Stimulated activated naive B cell treated with anti-CD40 and anti-IgM and Interleukin-4, amounts not matched to agents 10 μg/mL and 1 μg/mL and 100 μg/mL, for 72 hours (primary cell): ENCODE measurements at regions not wholly inside any gene's neighbourhood (a gene's known extent, or its start where the extent isn't known, plus 50 kb on each side); places are given as distances from the start of the nearest gene placed in this dataset.
"Not testable (repeated sequence)": the region's sequence is repeated elsewhere in the genome, so short reads cannot be mapped to it uniquely, and the experiment has no call there.

Experiments
- ATAC-seq, 2 donors: fragments of 150-1000 bp; cut with Tn5 transposase; replicated peaks; 2 replicates each; pipeline ENCODE4 v1.10.0; 2021; ENCODE audit warnings: moderate library complexity in 1 of 2
- DNase-seq: peaks from one replicate; pipeline ENCODE4 v3.0.0; 2021
- H3K27ac Mint-ChIP-seq: one replicate; pipeline ENCODE4 v1.8.0; 2022; ENCODE audit warnings: mild to moderate bottlenecking, mixed read lengths
- H3K27me3 Mint-ChIP-seq, 2 donors: one replicate each; pipeline ENCODE4 v1.8.0; 2022; ENCODE audit warnings: mixed read lengths in 2 of 2
- H3K36me3 Mint-ChIP-seq, 2 donors: one replicate each; pipeline ENCODE4 v1.8.0; 2022; ENCODE audit warnings: mixed read lengths in 2 of 2, mild to moderate bottlenecking in 1 of 2
- H3K4me1 Mint-ChIP-seq, 2 donors: one replicate each; pipeline ENCODE4 v1.8.0; 2022; ENCODE audit warnings: mixed read lengths in 2 of 2, mild to moderate bottlenecking in 1 of 2
- H3K4me3 Mint-ChIP-seq, 2 donors: one replicate each; pipeline ENCODE4 v1.8.0; 2022; ENCODE audit warnings: mild to moderate bottlenecking in 2 of 2, mixed read lengths in 2 of 2, moderate library complexity in 1 of 2
- H3K9me3 Mint-ChIP-seq, 2 donors: one replicate each; pipeline ENCODE4 v1.8.0; 2022; ENCODE audit warnings: mixed read lengths in 2 of 2, mild to moderate bottlenecking in 1 of 2

- Mint-ChIP-seq H3K9me3 (peaks cover 8 to 13% of the 10 kb centered on the region in 2 donors), H3K4me3 (no peak overlapping the region), H3K27me3 (peaks cover 10 to 21% of the 10 kb centered on the region in 2 donors), H3K4me1 (no peaks in the 10 kb centered on the region), H3K27ac (no peak overlapping the region), H3K36me3 (peaks cover 3% of the 10 kb centered on the region in 2 donors)
- ATAC-seq, result no peak
- no peak for DNase-seq
Observed at GRCh38 chr5:124538191-124538590, 208.2 kb downstream of the ZNF608 start.

GRCh38 chr5:124537522-124537921 is 208.9 kb downstream of the ZNF608 start:
- no peak overlapping the region for H3K4me3 Mint-ChIP-seq
- peaks cover 10 to 13% of the 10 kb centered on the region in 2 donors for H3K9me3 Mint-ChIP-seq
- ATAC-seq, result no peak
- H3K4me1 Mint-ChIP-seq, result no peaks in the 10 kb centered on the region
- DNase-seq, result no peak
- no peak overlapping the region for H3K27ac Mint-ChIP-seq
- peaks cover 12 to 21% of the 10 kb centered on the region in 2 donors for H3K27me3 Mint-ChIP-seq
- peaks cover 3% of the 10 kb centered on the region in 2 donors for H3K36me3 Mint-ChIP-seq

- no peak for ATAC-seq
- no peaks in the 10 kb centered on the region for H3K4me1 Mint-ChIP-seq
- peaks cover 10 to 11% of the 10 kb centered on the region in 2 donors for H3K9me3 Mint-ChIP-seq
- no peak for DNase-seq
- no peak overlapping the region for H3K4me3 Mint-ChIP-seq
- peaks cover 12 to 19% of the 10 kb centered on the region in 2 donors for H3K27me3 Mint-ChIP-seq
- H3K27ac Mint-ChIP-seq, result no peak overlapping the region
- peaks cover 3% of the 10 kb centered on the region in 2 donors for H3K36me3 Mint-ChIP-seq
Observed at GRCh38 chr5:124537107-124537506, 209.3 kb downstream of the ZNF608 start.

- Mint-ChIP-seq H3K9me3 (peaks cover 7 to 8% of the 10 kb centered on the region in 2 donors), H3K4me3 (no peak overlapping the region)
Observed at GRCh38 chr5:124536333-124536732, 210.1 kb downstream of the ZNF608 start.

GRCh38 chr5:124530916-124531315 is 215.5 kb downstream of the ZNF608 start:
- no peak overlapping the region for H3K27ac Mint-ChIP-seq
- H3K36me3 Mint-ChIP-seq, result peaks cover 5 to 8% of the 10 kb centered on the region in 2 donors
- H3K27me3 Mint-ChIP-seq, result peaks cover 7% of the 10 kb centered on the region in 2 donors
- peaks cover 7 to 10% of the 10 kb centered on the region in 2 donors for H3K9me3 Mint-ChIP-seq
- no peak overlapping the region for H3K4me3 Mint-ChIP-seq
- DNase-seq (no peak), ATAC-seq (no peak)
- peaks cover 7 to 17% of the 10 kb centered on the region in 2 donors for H3K4me1 Mint-ChIP-seq

More at GRCh38 chr5:124536333-124536732, 210.1 kb downstream of the ZNF608 start:
- Mint-ChIP-seq H3K36me3 (peaks cover 3% of the 10 kb centered on the region in 2 donors), H3K4me1 (no peaks in the 10 kb centered on the region), H3K27me3 (peaks cover 12 to 16% of the 10 kb centered on the region in 2 donors), H3K27ac (no peak overlapping the region)
- DNase-seq, result no peak
- ATAC-seq, result no peak

GRCh38 chr5:124528838-124529237 is 217.6 kb downstream of the ZNF608 start:
- Mint-ChIP-seq H3K4me1 (peaks cover 15 to 32% of the 10 kb centered on the region in 2 donors), H3K9me3 (peaks cover 7 to 8% of the 10 kb centered on the region in 2 donors), H3K27me3 (peaks cover 7% of the 10 kb centered on the region in 2 donors), H3K27ac (no peak overlapping the region), H3K4me3 (no peak overlapping the region), H3K36me3 (peaks cover 2 to 5% of the 10 kb centered on the region in 2 donors)
- DNase-seq (no peak), ATAC-seq (peak; percentile 62 to 66)

GRCh38 chr5:124527220-124527991 is 219.0 kb downstream of the ZNF608 start:
- Mint-ChIP-seq H3K27me3 (peaks cover 4 to 10% of the 10 kb centered on the region in 2 donors), H3K27ac (no peak overlapping the region), H3K9me3 (peaks cover 5 to 7% of the 10 kb centered on the region in 2 donors), H3K4me1 (peaks cover 18 to 36% of the 10 kb centered on the region in 2 donors), H3K4me3 (no peak overlapping the region), H3K36me3 (peaks cover 2 to 5% of the 10 kb centered on the region in 2 donors)
- peak; percentile 59 to 69 for ATAC-seq
- DNase-seq, result no peak

- peaks cover 21 to 39% of the 10 kb centered on the region in 2 donors for H3K4me1 Mint-ChIP-seq
- H3K9me3 Mint-ChIP-seq, H3K4me3 Mint-ChIP-seq, ATAC-seq, H3K36me3 Mint-ChIP-seq, H3K27ac Mint-ChIP-seq, DNase-seq: not testable (repeated sequence)
- peaks cover 9 to 15% of the 10 kb centered on the region in 2 donors for H3K27me3 Mint-ChIP-seq
Observed at GRCh38 chr5:124526079-124526478, 220.4 kb downstream of the ZNF608 start.

GRCh38 chr5:124524552-124525232 is 221.7 kb downstream of the ZNF608 start:
- Mint-ChIP-seq H3K27me3 (peaks cover 9% of the 10 kb centered on the region in 2 donors), H3K4me1 (peaks cover 26 to 46% of the 10 kb centered on the region in 2 donors), H3K36me3 (no peaks in the 10 kb centered on the region), H3K9me3 (no peaks in the 10 kb centered on the region), H3K4me3 (no peak overlapping the region), H3K27ac (no peak overlapping the region)
- DNase-seq, result peak; percentile 58
- ATAC-seq, result peak; percentile 87 to 94

GRCh38 chr5:124523897-124524296 is 222.5 kb downstream of the ZNF608 start:
- H3K4me3 Mint-ChIP-seq, result no peak overlapping the region
- no peaks in the 10 kb centered on the region for H3K36me3 Mint-ChIP-seq
- ATAC-seq (no peak), DNase-seq (no peak)
- no peaks in the 10 kb centered on the region for H3K9me3 Mint-ChIP-seq
- peaks cover 30 to 52% of the 10 kb centered on the region in 2 donors for H3K4me1 Mint-ChIP-seq
- H3K27ac Mint-ChIP-seq, result no peak overlapping the region
- peaks cover 9% of the 10 kb centered on the region in 2 donors for H3K27me3 Mint-ChIP-seq

GRCh38 chr5:124522992-124523391 is 223.4 kb downstream of the ZNF608 start:
- ATAC-seq (no peak), DNase-seq (no peak)
- Mint-ChIP-seq H3K4me1 (peaks cover 32 to 51% of the 10 kb centered on the region in 2 donors), H3K27ac (no peak overlapping the region), H3K36me3 (no peaks in the 10 kb centered on the region), H3K27me3 (peaks cover 9% of the 10 kb centered on the region in 2 donors), H3K9me3 (no peaks in the 10 kb centered on the region), H3K4me3 (no peak overlapping the region)

GRCh38 chr5:124521461-124522230 is 224.8 kb downstream of the ZNF608 start:
- peaks cover 26 to 44% of the 10 kb centered on the region in 2 donors for H3K4me1 Mint-ChIP-seq
- no peak overlapping the region for H3K27ac Mint-ChIP-seq
- DNase-seq (no peak), ATAC-seq (no peak)
- H3K36me3 Mint-ChIP-seq, result no peaks in the 10 kb centered on the region
- no peak overlapping the region for H3K4me3 Mint-ChIP-seq
- peaks cover 9% of the 10 kb centered on the region in 2 donors for H3K27me3 Mint-ChIP-seq
- no peaks in the 10 kb centered on the region for H3K9me3 Mint-ChIP-seq

GRCh38 chr5:124519396-124519795 is 227.0 kb downstream of the ZNF608 start:
- DNase-seq (peak; percentile 10), ATAC-seq (peak; percentile 95 to 96)
- Mint-ChIP-seq H3K4me3 (peak overlapping the region in 1 of 2 donors; percentile 9), H3K27ac (no peak overlapping the region), H3K36me3 (no peaks in the 10 kb centered on the region), H3K4me1 (peaks cover 19 to 35% of the 10 kb centered on the region in 2 donors), H3K9me3 (no peaks in the 10 kb centered on the region), H3K27me3 (peaks cover 9% of the 10 kb centered on the region in 2 donors)

GRCh38 chr5:124516567-124516966 is 229.9 kb downstream of the ZNF608 start:
- ATAC-seq (no peak), DNase-seq (no peak)
- no peak overlapping the region for H3K4me3 Mint-ChIP-seq
- no peaks in the 10 kb centered on the region for H3K9me3 Mint-ChIP-seq
- no peaks in the 10 kb centered on the region for H3K36me3 Mint-ChIP-seq
- peaks cover 15 to 22% of the 10 kb centered on the region in 2 donors for H3K4me1 Mint-ChIP-seq
- H3K27me3 Mint-ChIP-seq, result peaks cover 0 to 6% of the 10 kb centered on the region in 2 donors
- H3K27ac Mint-ChIP-seq, result no peak overlapping the region
